ENCODE measurements at regions not wholly inside any gene's neighbourhood (a gene's known extent, or its start where the extent isn't known, plus 50 kb on each side); places are given as distances from the start of the nearest gene placed in this dataset.

DNA sequence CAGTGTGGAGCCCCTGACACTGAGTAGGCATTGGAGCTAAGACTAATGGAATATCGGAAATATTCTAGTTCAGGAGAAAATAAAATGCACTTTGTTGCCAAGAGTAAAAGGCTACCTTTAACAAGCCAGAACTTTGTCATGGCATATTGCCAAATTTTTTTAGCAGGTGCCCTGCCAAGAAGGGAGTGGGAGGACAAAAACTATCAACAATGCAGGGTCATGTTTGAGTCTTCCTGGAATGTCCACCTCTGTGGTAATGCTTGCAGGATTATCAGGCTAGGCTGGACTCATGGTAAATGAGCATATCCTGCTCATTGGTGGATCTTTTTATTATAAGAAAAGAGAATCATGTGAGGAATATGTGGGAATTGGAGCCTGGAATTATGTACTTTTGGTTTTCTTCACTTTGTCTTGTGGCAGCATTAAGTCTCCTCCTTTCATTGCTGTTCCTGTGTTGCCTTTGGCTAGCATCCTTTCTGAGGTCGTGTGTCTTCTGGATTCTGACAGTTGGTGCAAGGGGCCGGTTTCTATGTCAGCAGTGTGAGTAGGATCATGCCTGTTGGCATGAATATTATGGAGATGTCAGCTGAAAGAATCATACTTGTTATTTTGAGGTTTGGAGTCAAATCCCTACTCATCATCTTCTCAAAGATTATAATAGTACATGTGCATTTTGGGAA lies 122.9 kb upstream of the SPRY2 start:
- no peak overlapping the region for H3K4me3 ChIP-seq
- H3K9me3 ChIP-seq: no peaks in the 10 kb centered on the region
- WGBS (ENCODE audit: missing lambda C conversion rate): 52% methylated on average over 3 of the region's 3 CpGs
- ATAC-seq: no peak
- no peak for TF ChIP-seq JUNB (IDR thresholded peaks at IDR 0.05)
- no peak for TF ChIP-seq EP300 (IDR thresholded peaks at IDR 0.05)
- TF ChIP-seq RNF2 (IDR thresholded peaks at IDR 0.05; ENCODE audit: borderline replicate concordance, low read depth): no peak
- TF ChIP-seq, protein P1, sequence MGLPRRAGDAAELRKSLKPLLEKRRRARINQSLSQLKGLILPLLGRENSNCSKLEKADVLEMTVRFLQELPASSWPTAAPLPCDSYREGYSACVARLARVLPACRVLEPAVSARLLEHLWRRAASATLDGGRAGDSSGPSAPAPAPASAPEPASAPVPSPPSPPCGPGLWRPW (IDR thresholded peaks at IDR 0.05): no peak
- no peak for TF ChIP-seq PHF8 (IDR thresholded peaks at IDR 0.05; ENCODE audit: borderline replicate concordance, low read depth)
- TF ChIP-seq CHD4 (IDR thresholded peaks at IDR 0.05; ENCODE audit: borderline replicate concordance): no peak
- TF ChIP-seq CBX2 (IDR thresholded peaks at IDR 0.05; ENCODE audit: borderline replicate concordance, low read depth): no peak
- no peak for TF ChIP-seq HOXB13 (CRISPR knock-in tag; IDR thresholded peaks at IDR 0.05; ENCODE audit: low read depth)
- TF ChIP-seq POLR2A (IDR thresholded peaks at IDR 0.05; ENCODE audit: low read length): no peak
- TF ChIP-seq, protein P2, sequence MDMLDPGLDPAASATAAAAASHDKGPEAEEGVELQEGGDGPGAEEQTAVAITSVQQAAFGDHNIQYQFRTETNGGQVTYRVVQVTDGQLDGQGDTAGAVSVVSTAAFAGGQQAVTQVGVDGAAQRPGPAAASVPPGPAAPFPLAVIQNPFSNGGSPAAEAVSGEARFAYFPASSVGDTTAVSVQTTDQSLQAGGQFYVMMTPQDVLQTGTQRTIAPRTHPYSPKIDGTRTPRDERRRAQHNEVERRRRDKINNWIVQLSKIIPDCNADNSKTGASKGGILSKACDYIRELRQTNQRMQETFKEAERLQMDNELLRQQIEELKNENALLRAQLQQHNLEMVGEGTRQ (IDR thresholded peaks at IDR 0.05): no peak
- no peak for TF ChIP-seq HOXB5 (CRISPR knock-in tag; IDR thresholded peaks at IDR 0.05)
- FAIRE-seq: no peak
- DNase-seq (ENCODE audit: low read depth in 1 of 2, low spot score in 1 of 2): no peak
- H3K27ac ChIP-seq: no peak overlapping the region; a peak in 1 of 6 replicates
- CTCF ChIA-PET: no interaction called here
- POLR2A ChIA-PET: no interaction called here
- H3K4me1 ChIP-seq: peaks cover 2% of the 10 kb centered on the region; the same call in 2 of the 3 replicates
- H3K4me2 ChIP-seq: no peak overlapping the region

DNA sequence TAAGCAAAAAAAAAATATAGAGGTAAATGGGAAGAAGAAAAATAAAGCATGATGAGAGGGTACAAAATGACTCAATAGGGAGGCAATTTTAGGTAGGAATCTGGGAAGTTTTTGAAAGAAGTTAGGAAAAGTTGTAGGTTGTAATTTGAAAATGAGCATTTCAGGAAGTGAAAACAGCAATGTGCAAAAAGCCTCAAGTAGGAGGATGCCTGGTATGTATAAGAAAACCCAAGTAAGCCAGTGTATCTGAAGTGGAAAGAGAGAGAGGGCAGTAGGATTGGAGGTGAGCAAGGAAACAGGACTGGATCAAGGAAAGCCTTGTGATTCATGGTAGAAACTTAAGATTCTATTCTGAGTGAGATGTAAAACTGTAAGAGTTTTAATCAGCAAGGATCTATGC lies 121.6 kb upstream of the SPRY2 start:
- POLR2A ChIA-PET: no interaction called here
- no peak for FAIRE-seq

DNA sequence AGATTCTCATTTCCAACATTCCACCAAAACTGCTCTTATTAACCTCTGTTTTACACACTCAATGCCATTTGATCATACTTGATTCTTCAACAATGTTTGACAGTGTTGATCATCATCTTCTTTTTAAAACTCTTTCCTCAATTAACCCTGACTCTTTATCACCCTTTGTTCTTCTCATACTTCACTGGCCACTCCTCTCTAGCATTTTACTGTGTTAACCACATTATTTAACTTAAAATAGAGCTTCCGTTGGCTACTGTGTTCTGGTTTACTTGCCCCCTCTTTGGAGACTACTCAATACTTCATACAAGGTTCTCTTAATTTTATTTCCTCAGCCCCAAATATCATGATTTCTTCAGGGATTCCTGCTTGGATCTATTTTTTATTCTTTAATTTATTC lies 121.1 kb upstream of the SPRY2 start:
- DNase-seq (ENCODE audit: low read depth in 1 of 2, low spot score in 1 of 2): no peak
- no peak overlapping the region for H3K27ac ChIP-seq
- no peaks in the 10 kb centered on the region for H3K9me3 ChIP-seq
- no peak overlapping the region for H3K4me2 ChIP-seq
- 89% methylated on average over 1 of the region's 1 CpG for WGBS (ENCODE audit: missing lambda C conversion rate)
- no peaks in the 10 kb centered on the region for H3K4me1 ChIP-seq
- no peak for ATAC-seq
- ChIA-PET POLR2A (no interaction called here), CTCF (no interaction called here)
- no peak for FAIRE-seq
- H3K4me3 ChIP-seq: no peak overlapping the region
- TF ChIP-seq EHF (CRISPR knock-in tag; IDR thresholded peaks at IDR 0.05) (no peak), HEYL (CRISPR knock-in tag; IDR thresholded peaks at IDR 0.05) (no peak), CBX8 (IDR thresholded peaks at IDR 0.05) (no peak), MAZ (IDR thresholded peaks at IDR 0.05; ENCODE audit: borderline replicate concordance, low read depth, low read length) (no peak), TFCP2L1 (CRISPR knock-in tag; IDR thresholded peaks at IDR 0.05) (no peak), PHF8 (IDR thresholded peaks at IDR 0.05; ENCODE audit: borderline replicate concordance, low read depth) (no peak), ZFP36 (IDR thresholded peaks at IDR 0.05; ENCODE audit: borderline replicate concordance, partially characterized antibody) (no peak), ZNF302 (CRISPR knock-in tag; IDR thresholded peaks at IDR 0.05) (no peak), KDM1A (IDR thresholded peaks at IDR 0.05; ENCODE audit: low read depth) (no peak), HOXB5 (CRISPR knock-in tag; IDR thresholded peaks at IDR 0.05) (no peak)
- TF ChIP-seq, protein P3, sequence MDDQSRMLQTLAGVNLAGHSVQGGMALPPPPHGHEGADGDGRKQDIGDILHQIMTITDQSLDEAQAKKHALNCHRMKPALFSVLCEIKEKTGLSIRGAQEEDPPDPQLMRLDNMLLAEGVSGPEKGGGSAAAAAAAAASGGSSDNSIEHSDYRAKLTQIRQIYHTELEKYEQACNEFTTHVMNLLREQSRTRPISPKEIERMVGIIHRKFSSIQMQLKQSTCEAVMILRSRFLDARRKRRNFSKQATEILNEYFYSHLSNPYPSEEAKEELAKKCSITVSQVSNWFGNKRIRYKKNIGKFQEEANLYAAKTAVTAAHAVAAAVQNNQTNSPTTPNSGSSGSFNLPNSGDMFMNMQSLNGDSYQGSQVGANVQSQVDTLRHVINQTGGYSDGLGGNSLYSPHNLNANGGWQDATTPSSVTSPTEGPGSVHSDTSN (IDR thresholded peaks at IDR 0.05): no peak
- TF ChIP-seq, protein P4, sequence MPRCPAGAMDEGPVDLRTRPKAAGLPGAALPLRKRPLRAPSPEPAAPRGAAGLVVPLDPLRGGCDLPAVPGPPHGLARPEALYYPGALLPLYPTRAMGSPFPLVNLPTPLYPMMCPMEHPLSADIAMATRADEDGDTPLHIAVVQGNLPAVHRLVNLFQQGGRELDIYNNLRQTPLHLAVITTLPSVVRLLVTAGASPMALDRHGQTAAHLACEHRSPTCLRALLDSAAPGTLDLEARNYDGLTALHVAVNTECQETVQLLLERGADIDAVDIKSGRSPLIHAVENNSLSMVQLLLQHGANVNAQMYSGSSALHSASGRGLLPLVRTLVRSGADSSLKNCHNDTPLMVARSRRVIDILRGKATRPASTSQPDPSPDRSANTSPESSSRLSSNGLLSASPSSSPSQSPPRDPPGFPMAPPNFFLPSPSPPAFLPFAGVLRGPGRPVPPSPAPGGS (IDR thresholded peaks at IDR 0.05): no peak

More for the DNA sequence above, 121.6 kb upstream of the SPRY2 start:
- Histone ChIP-seq H3K27ac (no peak overlapping the region), H3K4me2 (no peak overlapping the region), H3K4me3 (no peak overlapping the region), H3K9me3 (no peaks in the 10 kb centered on the region), H3K4me1 (no peaks in the 10 kb centered on the region)
- CTCF ChIA-PET: no interaction called here
- no peak for DNase-seq (ENCODE audit: low read depth in 1 of 2, low spot score in 1 of 2)
- no peak for ATAC-seq
- TF ChIP-seq, protein P5, sequence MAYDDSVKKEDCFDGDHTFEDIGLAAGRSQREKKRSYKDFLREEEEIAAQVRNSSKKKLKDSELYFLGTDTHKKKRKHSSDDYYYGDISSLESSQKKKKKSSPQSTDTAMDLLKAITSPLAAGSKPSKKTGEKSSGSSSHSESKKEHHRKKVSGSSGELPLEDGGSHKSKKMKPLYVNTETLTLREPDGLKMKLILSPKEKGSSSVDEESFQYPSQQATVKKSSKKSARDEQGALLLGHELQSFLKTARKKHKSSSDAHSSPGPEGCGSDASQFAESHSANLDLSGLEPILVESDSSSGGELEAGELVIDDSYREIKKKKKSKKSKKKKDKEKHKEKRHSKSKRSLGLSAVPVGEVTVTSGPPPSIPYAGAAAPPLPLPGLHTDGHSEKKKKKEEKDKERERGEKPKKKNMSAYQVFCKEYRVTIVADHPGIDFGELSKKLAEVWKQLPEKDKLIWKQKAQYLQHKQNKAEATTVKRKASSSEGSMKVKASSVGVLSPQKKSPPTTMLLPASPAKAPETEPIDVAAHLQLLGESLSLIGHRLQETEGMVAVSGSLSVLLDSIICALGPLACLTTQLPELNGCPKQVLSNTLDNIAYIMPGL (CRISPR knock-in tag; IDR thresholded peaks at IDR 0.05; ENCODE audit: borderline replicate concordance): no peak
- TF ChIP-seq, protein P6, sequence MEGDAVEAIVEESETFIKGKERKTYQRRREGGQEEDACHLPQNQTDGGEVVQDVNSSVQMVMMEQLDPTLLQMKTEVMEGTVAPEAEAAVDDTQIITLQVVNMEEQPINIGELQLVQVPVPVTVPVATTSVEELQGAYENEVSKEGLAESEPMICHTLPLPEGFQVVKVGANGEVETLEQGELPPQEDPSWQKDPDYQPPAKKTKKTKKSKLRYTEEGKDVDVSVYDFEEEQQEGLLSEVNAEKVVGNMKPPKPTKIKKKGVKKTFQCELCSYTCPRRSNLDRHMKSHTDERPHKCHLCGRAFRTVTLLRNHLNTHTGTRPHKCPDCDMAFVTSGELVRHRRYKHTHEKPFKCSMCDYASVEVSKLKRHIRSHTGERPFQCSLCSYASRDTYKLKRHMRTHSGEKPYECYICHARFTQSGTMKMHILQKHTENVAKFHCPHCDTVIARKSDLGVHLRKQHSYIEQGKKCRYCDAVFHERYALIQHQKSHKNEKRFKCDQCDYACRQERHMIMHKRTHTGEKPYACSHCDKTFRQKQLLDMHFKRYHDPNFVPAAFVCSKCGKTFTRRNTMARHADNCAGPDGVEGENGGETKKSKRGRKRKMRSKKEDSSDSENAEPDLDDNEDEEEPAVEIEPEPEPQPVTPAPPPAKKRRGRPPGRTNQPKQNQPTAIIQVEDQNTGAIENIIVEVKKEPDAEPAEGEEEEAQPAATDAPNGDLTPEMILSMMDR (IDR thresholded peaks at IDR 0.05): no peak
- no peak for TF ChIP-seq CHD2 (IDR thresholded peaks at IDR 0.05; ENCODE audit: low read length, partially characterized antibody)

All from A549 (cell line).